WTC11 (cell line): ENCODE measurements at regions not wholly inside any gene's neighbourhood (a gene's known extent, or its start where the extent isn't known, plus 50 kb on each side); places are given as distances from the start of the nearest gene placed in this dataset.

ENCODE experiments used
- ATAC-seq: fragments of 200-7000 bp; cut with Tn5 transposase; 2 replicates; pipeline ENCODE4 v1.10.0; 2021; ENCODE audit warnings: mild to moderate bottlenecking, moderate library complexity
- CTCF ChIA-PET: fragments of 300-600 bp; sonication (Branson Sonifier 250); formaldehyde crosslinking; loops from one replicate; lab custom pipeline; 2021; ENCODE audit warnings: antibody characterized with exemption; lab: Charles Lee
- POLR2A ChIA-PET: fragments of 350-600 bp; sonication (Branson Sonifier 250); formaldehyde crosslinking; loops from one replicate; lab custom pipeline; 2021; ENCODE audit warnings: antibody characterized with exemption; lab: Charles Lee
- DNase-seq: peaks from one replicate; pipeline ENCODE4 v3.0.0; 2021; ENCODE audit warnings: low spot score
- H3K27ac Mint-ChIP-seq: 2 replicates; pipeline ENCODE4 v1.8.0; 2021; ENCODE audit warnings: mixed read lengths
- H3K27me3 Mint-ChIP-seq: 2 replicates; pipeline ENCODE4 v1.8.0; 2021; ENCODE audit warnings: low read depth, mild to moderate bottlenecking, moderate library complexity, mixed read lengths
- H3K36me3 Mint-ChIP-seq: 2 replicates; pipeline ENCODE4 v1.8.0; 2021; ENCODE audit warnings: mixed read lengths
- H3K4me1 Mint-ChIP-seq: 2 replicates; pipeline ENCODE4 v1.8.0; 2022; ENCODE audit warnings: mixed read lengths
- H3K4me3 Mint-ChIP-seq: 2 replicates; pipeline ENCODE4 v1.8.0; 2021; ENCODE audit warnings: mild to moderate bottlenecking, moderate library complexity, mixed read lengths
- H3K9me3 Mint-ChIP-seq: 2 replicates; pipeline ENCODE4 v1.8.0; 2021; ENCODE audit warnings: mixed read lengths
- CREB1 ChIP-seq: sonication (generic); formaldehyde crosslinking; IDR thresholded peaks from 2 replicates; pipeline ENCODE4 v1.8.0; 2023; ENCODE audit warnings: mild to moderate bottlenecking, missing genetic modification reagents
- ELF4 ChIP-seq: sonication (generic); formaldehyde crosslinking; IDR thresholded peaks from 2 replicates; pipeline ENCODE4 v1.8.1; 2022; ENCODE audit warnings: low read depth, mild to moderate bottlenecking, moderate library complexity, missing genetic modification reagents
- ESRRA ChIP-seq: sonication (generic); formaldehyde crosslinking; IDR thresholded peaks from 2 replicates; pipeline ENCODE4 v1.8.1; 2022; ENCODE audit warnings: mild to moderate bottlenecking, missing genetic modification reagents, borderline replicate concordance
- JUN ChIP-seq: sonication (generic); formaldehyde crosslinking; IDR thresholded peaks from 2 replicates; pipeline ENCODE4 v1.8.0; 2023; ENCODE audit warnings: mild to moderate bottlenecking, missing genetic modification reagents
- KAT7 ChIP-seq: sonication (generic); formaldehyde crosslinking; IDR thresholded peaks from 2 replicates; pipeline ENCODE4 v1.8.1; 2023; ENCODE audit warnings: missing genetic modification reagents, mild to moderate bottlenecking, borderline replicate concordance
- NFYB ChIP-seq: sonication (generic); formaldehyde crosslinking; conservative IDR thresholded peaks from 2 replicates; pipeline ENCODE4 v1.8.0; 2022; ENCODE audit warnings: low read depth, missing genetic modification reagents
- NR1H2 ChIP-seq: sonication (generic); formaldehyde crosslinking; IDR thresholded peaks from 2 replicates; pipeline ENCODE4 v1.9.0; 2021; ENCODE audit warnings: mild to moderate bottlenecking, moderate library complexity, missing genetic modification reagents
- NR2C2 ChIP-seq: sonication (generic); formaldehyde crosslinking; IDR thresholded peaks from 2 replicates; pipeline ENCODE4 v1.8.0; 2022; ENCODE audit warnings: mild to moderate bottlenecking, missing genetic modification reagents
- NR3C1 ChIP-seq: sonication (generic); formaldehyde crosslinking; conservative IDR thresholded peaks from 2 replicates; pipeline ENCODE4 v1.8.1; 2023; ENCODE audit warnings: low read depth, mild to moderate bottlenecking, missing genetic modification reagents
- ZNF138 ChIP-seq: sonication (generic); formaldehyde crosslinking; conservative IDR thresholded peaks from 2 replicates; pipeline ENCODE4 v1.8.1; 2022; ENCODE audit warnings: mild to moderate bottlenecking, moderate library complexity, missing genetic modification reagents
- ZNF219 ChIP-seq: sonication (generic); formaldehyde crosslinking; IDR thresholded peaks from 2 replicates; pipeline ENCODE4 v1.8.0; 2023; ENCODE audit warnings: missing genetic modification reagents, mild to moderate bottlenecking, borderline replicate concordance
- ZNF232 ChIP-seq: sonication (generic); formaldehyde crosslinking; IDR thresholded peaks from 2 replicates; pipeline ENCODE4 v1.8.0; 2022; ENCODE audit warnings: mild to moderate bottlenecking, missing genetic modification reagents
- TF ChIP-seq, protein P1 (sequence below): sonication (generic); formaldehyde crosslinking; IDR thresholded peaks from 2 replicates; pipeline ENCODE4 v1.8.1; 2023; ENCODE audit warnings: mild to moderate bottlenecking, missing genetic modification reagents, borderline replicate concordance
- TF ChIP-seq, protein P2 (sequence below): sonication (generic); formaldehyde crosslinking; IDR thresholded peaks from 2 replicates; pipeline ENCODE4 v1.8.1; 2022; ENCODE audit warnings: mild to moderate bottlenecking, moderate library complexity, missing genetic modification reagents
- TF ChIP-seq, protein P3 (sequence below): fragments of 250-450 bp; sonication (Bioruptor Pico); IDR thresholded peaks from 2 replicates; pipeline ENCODE4 v1.9.0; 2021; ENCODE audit warnings: mild to moderate bottlenecking, borderline replicate concordance
- TF ChIP-seq, protein P4 (sequence below): sonication (generic); formaldehyde crosslinking; IDR thresholded peaks from 2 replicates; pipeline ENCODE4 v1.8.0; 2022; ENCODE audit warnings: mild to moderate bottlenecking, missing genetic modification reagents
- TF ChIP-seq, protein P5 (sequence below): sonication (generic); formaldehyde crosslinking; conservative IDR thresholded peaks from 2 replicates; pipeline ENCODE4 v1.8.1; 2023; ENCODE audit warnings: mild to moderate bottlenecking, low read depth, missing genetic modification reagents, moderate library complexity

DNA sequence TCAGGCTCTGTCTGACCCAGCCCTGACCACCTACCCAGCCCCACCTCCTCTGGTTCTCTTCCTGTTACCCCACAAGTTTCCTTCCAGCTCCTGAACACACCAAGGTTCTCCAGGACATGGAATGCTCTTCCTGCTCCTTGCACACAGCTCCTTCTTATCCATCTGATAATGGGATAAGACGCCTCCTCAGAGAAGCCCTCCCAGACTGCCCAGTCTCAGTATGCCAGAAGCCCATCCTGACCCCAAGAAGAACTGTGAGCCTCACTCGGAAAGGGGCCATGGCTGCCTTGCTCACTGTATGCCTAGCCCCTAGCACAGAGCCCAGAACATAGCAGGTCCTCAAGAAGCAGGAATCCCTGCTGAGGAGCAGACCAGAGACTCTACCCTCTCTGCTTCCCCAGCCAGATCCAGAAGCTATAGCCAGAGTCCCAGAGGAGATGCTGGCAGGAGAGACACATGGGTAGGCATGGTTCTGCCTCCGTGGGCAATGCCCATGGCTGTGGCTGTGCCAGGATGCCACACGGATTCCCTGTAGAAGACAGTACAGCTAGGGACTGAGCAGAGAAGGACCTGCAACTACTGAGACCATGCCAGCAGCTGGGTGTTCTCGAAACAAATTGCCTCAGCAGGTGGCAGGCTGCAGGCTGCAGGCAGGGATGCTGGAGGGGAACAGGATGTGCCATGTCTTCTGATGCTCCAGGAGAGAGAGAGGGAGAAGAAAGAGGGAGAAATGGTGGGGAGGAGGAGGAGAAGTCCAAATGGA lies 74.0 kb upstream of the LINGO1 start:
- DNase-seq (no peak), ATAC-seq (no peak)
- Mint-ChIP-seq H3K4me1 (no peaks in the 10 kb centered on the region), H3K27ac (no peak overlapping the region), H3K36me3 (no peaks in the 10 kb centered on the region), H3K4me3 (no peak overlapping the region), H3K27me3 (no peaks in the 10 kb centered on the region; the same call in 1 of the 2 replicates), H3K9me3 (no peaks in the 10 kb centered on the region)
- CTCF ChIA-PET = interaction anchor here (0.6 to 2.5 kb wide), 4 partner anchors 73 to 169 kb away, joined by 3 to 8 read pairs (median 4); no protein-coding TSS in a partner anchor
- TF ChIP-seq, protein P1, sequence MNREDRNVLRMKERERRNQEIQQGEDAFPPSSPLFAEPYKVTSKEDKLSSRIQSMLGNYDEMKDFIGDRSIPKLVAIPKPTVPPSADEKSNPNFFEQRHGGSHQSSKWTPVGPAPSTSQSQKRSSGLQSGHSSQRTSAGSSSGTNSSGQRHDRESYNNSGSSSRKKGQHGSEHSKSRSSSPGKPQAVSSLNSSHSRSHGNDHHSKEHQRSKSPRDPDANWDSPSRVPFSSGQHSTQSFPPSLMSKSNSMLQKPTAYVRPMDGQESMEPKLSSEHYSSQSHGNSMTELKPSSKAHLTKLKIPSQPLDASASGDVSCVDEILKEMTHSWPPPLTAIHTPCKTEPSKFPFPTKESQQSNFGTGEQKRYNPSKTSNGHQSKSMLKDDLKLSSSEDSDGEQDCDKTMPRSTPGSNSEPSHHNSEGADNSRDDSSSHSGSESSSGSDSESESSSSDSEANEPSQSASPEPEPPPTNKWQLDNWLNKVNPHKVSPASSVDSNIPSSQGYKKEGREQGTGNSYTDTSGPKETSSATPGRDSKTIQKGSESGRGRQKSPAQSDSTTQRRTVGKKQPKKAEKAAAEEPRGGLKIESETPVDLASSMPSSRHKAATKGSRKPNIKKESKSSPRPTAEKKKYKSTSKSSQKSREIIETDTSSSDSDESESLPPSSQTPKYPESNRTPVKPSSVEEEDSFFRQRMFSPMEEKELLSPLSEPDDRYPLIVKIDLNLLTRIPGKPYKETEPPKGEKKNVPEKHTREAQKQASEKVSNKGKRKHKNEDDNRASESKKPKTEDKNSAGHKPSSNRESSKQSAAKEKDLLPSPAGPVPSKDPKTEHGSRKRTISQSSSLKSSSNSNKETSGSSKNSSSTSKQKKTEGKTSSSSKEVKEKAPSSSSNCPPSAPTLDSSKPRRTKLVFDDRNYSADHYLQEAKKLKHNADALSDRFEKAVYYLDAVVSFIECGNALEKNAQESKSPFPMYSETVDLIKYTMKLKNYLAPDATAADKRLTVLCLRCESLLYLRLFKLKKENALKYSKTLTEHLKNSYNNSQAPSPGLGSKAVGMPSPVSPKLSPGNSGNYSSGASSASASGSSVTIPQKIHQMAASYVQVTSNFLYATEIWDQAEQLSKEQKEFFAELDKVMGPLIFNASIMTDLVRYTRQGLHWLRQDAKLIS (CRISPR knock-in tag) = no peak
- TF ChIP-seq NR1H2 (CRISPR knock-in tag) = no peak
- TF ChIP-seq, protein P2, sequence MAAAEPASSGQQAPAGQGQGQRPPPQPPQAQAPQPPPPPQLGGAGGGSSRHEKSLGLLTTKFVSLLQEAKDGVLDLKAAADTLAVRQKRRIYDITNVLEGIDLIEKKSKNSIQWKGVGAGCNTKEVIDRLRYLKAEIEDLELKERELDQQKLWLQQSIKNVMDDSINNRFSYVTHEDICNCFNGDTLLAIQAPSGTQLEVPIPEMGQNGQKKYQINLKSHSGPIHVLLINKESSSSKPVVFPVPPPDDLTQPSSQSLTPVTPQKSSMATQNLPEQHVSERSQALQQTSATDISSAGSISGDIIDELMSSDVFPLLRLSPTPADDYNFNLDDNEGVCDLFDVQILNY (CRISPR knock-in tag) = no peak
- no peak for TF ChIP-seq NR2C2 (CRISPR knock-in tag)
- no peak for TF ChIP-seq ZNF138 (CRISPR knock-in tag)
- TF ChIP-seq ELF4 (CRISPR knock-in tag) = no peak
- TF ChIP-seq NFYB (CRISPR knock-in tag) = no peak
- TF ChIP-seq ZNF232 (CRISPR knock-in tag) = no peak
- TF ChIP-seq ESRRA (CRISPR knock-in tag) = no peak
- TF ChIP-seq NR3C1 = no peak
- no peak for TF ChIP-seq JUN
- no peak for TF ChIP-seq ZNF219 (CRISPR knock-in tag)
- TF ChIP-seq CREB1 (CRISPR knock-in tag) = no peak
- no peak for TF ChIP-seq KAT7 (CRISPR knock-in tag)
- TF ChIP-seq, protein P3, sequence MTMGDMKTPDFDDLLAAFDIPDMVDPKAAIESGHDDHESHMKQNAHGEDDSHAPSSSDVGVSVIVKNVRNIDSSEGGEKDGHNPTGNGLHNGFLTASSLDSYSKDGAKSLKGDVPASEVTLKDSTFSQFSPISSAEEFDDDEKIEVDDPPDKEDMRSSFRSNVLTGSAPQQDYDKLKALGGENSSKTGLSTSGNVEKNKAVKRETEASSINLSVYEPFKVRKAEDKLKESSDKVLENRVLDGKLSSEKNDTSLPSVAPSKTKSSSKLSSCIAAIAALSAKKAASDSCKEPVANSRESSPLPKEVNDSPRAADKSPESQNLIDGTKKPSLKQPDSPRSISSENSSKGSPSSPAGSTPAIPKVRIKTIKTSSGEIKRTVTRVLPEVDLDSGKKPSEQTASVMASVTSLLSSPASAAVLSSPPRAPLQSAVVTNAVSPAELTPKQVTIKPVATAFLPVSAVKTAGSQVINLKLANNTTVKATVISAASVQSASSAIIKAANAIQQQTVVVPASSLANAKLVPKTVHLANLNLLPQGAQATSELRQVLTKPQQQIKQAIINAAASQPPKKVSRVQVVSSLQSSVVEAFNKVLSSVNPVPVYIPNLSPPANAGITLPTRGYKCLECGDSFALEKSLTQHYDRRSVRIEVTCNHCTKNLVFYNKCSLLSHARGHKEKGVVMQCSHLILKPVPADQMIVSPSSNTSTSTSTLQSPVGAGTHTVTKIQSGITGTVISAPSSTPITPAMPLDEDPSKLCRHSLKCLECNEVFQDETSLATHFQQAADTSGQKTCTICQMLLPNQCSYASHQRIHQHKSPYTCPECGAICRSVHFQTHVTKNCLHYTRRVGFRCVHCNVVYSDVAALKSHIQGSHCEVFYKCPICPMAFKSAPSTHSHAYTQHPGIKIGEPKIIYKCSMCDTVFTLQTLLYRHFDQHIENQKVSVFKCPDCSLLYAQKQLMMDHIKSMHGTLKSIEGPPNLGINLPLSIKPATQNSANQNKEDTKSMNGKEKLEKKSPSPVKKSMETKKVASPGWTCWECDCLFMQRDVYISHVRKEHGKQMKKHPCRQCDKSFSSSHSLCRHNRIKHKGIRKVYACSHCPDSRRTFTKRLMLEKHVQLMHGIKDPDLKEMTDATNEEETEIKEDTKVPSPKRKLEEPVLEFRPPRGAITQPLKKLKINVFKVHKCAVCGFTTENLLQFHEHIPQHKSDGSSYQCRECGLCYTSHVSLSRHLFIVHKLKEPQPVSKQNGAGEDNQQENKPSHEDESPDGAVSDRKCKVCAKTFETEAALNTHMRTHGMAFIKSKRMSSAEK (CRISPR knock-in tag) = no peak
- TF ChIP-seq, protein P4, sequence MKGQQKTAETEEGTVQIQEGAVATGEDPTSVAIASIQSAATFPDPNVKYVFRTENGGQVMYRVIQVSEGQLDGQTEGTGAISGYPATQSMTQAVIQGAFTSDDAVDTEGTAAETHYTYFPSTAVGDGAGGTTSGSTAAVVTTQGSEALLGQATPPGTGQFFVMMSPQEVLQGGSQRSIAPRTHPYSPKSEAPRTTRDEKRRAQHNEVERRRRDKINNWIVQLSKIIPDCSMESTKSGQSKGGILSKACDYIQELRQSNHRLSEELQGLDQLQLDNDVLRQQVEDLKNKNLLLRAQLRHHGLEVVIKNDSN = no peak
- TF ChIP-seq, protein P5, sequence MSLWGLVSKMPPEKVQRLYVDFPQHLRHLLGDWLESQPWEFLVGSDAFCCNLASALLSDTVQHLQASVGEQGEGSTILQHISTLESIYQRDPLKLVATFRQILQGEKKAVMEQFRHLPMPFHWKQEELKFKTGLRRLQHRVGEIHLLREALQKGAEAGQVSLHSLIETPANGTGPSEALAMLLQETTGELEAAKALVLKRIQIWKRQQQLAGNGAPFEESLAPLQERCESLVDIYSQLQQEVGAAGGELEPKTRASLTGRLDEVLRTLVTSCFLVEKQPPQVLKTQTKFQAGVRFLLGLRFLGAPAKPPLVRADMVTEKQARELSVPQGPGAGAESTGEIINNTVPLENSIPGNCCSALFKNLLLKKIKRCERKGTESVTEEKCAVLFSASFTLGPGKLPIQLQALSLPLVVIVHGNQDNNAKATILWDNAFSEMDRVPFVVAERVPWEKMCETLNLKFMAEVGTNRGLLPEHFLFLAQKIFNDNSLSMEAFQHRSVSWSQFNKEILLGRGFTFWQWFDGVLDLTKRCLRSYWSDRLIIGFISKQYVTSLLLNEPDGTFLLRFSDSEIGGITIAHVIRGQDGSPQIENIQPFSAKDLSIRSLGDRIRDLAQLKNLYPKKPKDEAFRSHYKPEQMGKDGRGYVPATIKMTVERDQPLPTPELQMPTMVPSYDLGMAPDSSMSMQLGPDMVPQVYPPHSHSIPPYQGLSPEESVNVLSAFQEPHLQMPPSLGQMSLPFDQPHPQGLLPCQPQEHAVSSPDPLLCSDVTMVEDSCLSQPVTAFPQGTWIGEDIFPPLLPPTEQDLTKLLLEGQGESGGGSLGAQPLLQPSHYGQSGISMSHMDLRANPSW (CRISPR knock-in tag) = no peak
- POLR2A ChIA-PET = no interaction called here
